GM23248 (cell line): ENCODE measurements at regions not wholly inside any gene's neighbourhood (a gene's known extent, or its start where the extent isn't known, plus 50 kb on each side); places are given as distances from the start of the nearest gene placed in this dataset.

Source experiments
- EZH2 ChIP-seq: fragments of 200-600 bp; sonication (generic); IDR thresholded peaks from 2 replicates; pipeline ENCODE4 v1.6.1; 2018; ENCODE audit warnings: antibody characterized with exemption, mild to moderate bottlenecking; ENCODE audit not compliant: insufficient read depth, poor library complexity, severe bottlenecking
- EZH2phosphoT487 ChIP-seq: fragments of 200-600 bp; sonication (generic); IDR thresholded peaks from 2 replicates; pipeline ENCODE4 v1.6.1; 2018; ENCODE audit warnings: antibody characterized with exemption, moderate library complexity, mild to moderate bottlenecking, low read depth; ENCODE audit not compliant: insufficient read depth

- TF ChIP-seq EZH2 (no peak), EZH2phosphoT487 (no peak)
Observed at GRCh38 chr10:111612273-111612672, 535.4 kb downstream of the ADRA2A start.
